ENCODE measurements at regions not wholly inside any gene's neighbourhood (a gene's known extent, or its start where the extent isn't known, plus 50 kb on each side); places are given as distances from the start of the nearest gene placed in this dataset.

- TF ChIP-seq CTCF (IDR thresholded peaks at IDR 0.05): no peak
- Histone ChIP-seq H3K36me3 (no peaks in the 10 kb centered on the region), H3K4me1 (no peaks in the 10 kb centered on the region), H3K9me3 (no peaks in the 10 kb centered on the region), H3K27ac (no peak overlapping the region), H3K27me3 (no peaks in the 10 kb centered on the region), H3K4me3 (no peak overlapping the region)
- ATAC-seq (no peak), DNase-seq (no peak)
- intact Hi-C loops (cut with DNase I): no loop called here
These were observed 109.6 kb upstream of the DIAPH2 start for GRCh38 chrX:96575011-96575410.

GRCh38 chrX:96576368-96576767 is 108.3 kb upstream of the DIAPH2 start:
- intact Hi-C loops (cut with DNase I): no loop called here
- no peak for DNase-seq
- Histone ChIP-seq H3K27me3 (no peaks in the 10 kb centered on the region), H3K4me3 (no peak overlapping the region), H3K4me1 (no peaks in the 10 kb centered on the region), H3K36me3 (no peaks in the 10 kb centered on the region), H3K27ac (no peak overlapping the region), H3K9me3 (no peaks in the 10 kb centered on the region)
- TF ChIP-seq CTCF (IDR thresholded peaks at IDR 0.05): no peak
- ATAC-seq: no peak

GRCh38 chrX:96578781-96579180 is 105.9 kb upstream of the DIAPH2 start:
- Histone ChIP-seq H3K9me3 (no peaks in the 10 kb centered on the region), H3K4me3 (no peak overlapping the region), H3K4me1 (no peaks in the 10 kb centered on the region), H3K27ac (no peak overlapping the region), H3K27me3 (no peaks in the 10 kb centered on the region), H3K36me3 (no peaks in the 10 kb centered on the region)
- no peak for DNase-seq
- TF ChIP-seq CTCF (IDR thresholded peaks at IDR 0.05): no peak
- intact Hi-C loops (cut with DNase I): no loop called here
- ATAC-seq: no peak

- Histone ChIP-seq H3K4me3 (no peak overlapping the region), H3K36me3 (no peaks in the 10 kb centered on the region), H3K27me3 (no peaks in the 10 kb centered on the region), H3K4me1 (no peaks in the 10 kb centered on the region), H3K9me3 (no peaks in the 10 kb centered on the region), H3K27ac (no peak overlapping the region)
- DNase-seq (no peak), ATAC-seq (no peak)
- intact Hi-C loops (cut with DNase I): no loop called here
- TF ChIP-seq CTCF (IDR thresholded peaks at IDR 0.05): no peak
These were observed 105.4 kb upstream of the DIAPH2 start for GRCh38 chrX:96579252-96579651.

- no peak for TF ChIP-seq CTCF (IDR thresholded peaks at IDR 0.05)
- H3K27me3 ChIP-seq: no peaks in the 10 kb centered on the region
- H3K27ac ChIP-seq: no peak overlapping the region
- ATAC-seq (no peak), DNase-seq (no peak)
- no peaks in the 10 kb centered on the region for H3K36me3 ChIP-seq
- no peaks in the 10 kb centered on the region for H3K4me1 ChIP-seq
- H3K4me3 ChIP-seq: no peak overlapping the region
- H3K9me3 ChIP-seq: no peaks in the 10 kb centered on the region
- intact Hi-C loops (cut with DNase I): no loop called here
These were observed 94.2 kb upstream of the DIAPH2 start for GRCh38 chrX:96590403-96590802.

Data from left lung (tissue), 4 donors.